Prostate gland (tissue), 2 donors: ENCODE measurements at regions not wholly inside any gene's neighbourhood (a gene's known extent, or its start where the extent isn't known, plus 50 kb on each side); places are given as distances from the start of the nearest gene placed in this dataset.

Experiments used
- POLR2A ChIP-seq: fragments of 450-650 bp; IDR thresholded peaks from one replicate; pipeline ENCODE4 v1.6.1; 2016; ENCODE audit warnings: antibody characterized with exemption, mild to moderate bottlenecking
- TF ChIP-seq, protein P1 (sequence below), 4 experiments: fragments of 200-600 bp in 2 of 4; fragments of 450-650 bp in 2 of 4; sonication (generic) in 2 of 4; IDR thresholded peaks; 1 replicate in 3 of 4; 2 replicates in 1 of 4; pipeline ENCODE4 v1.5.1; 2016 to 2019; ENCODE audit warnings: antibody characterized with exemption in 4 of 4, mild to moderate bottlenecking in 2 of 4, moderate library complexity in 2 of 4

DNA sequence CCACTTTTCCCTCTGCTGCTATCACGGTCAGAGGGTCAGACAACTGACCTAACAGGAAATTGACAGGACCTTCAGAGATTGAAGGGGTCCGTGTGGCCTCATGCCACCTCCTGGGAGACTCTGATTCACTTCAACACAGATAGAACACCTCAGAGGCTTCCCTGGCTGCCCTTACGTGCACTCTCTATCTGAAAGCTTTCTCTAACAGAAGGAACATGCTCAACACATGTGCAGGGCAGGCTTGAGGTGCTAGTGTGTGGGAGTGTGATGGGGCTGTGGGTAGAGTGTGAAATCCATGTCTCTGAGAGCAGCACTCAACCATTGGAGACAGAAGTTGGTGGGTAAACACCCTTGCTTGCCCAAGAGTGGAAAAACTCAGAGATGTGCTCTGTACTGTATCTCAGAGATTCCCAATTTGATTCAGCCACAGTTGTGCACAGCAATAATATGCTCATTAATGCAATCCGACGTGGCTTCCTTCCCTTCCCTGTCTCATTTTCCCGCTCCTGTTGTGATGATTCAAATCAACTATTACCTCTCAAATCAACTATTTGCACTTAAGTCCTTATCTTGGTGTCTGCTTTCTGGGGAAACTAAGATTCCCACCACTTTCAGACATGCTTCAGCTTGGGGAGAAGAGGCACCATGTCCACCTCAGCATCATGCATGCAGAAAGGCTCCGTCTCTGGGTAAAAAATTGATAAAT, 62.0 kb upstream of the MAGEB2 start:
- TF ChIP-seq, protein P1, sequence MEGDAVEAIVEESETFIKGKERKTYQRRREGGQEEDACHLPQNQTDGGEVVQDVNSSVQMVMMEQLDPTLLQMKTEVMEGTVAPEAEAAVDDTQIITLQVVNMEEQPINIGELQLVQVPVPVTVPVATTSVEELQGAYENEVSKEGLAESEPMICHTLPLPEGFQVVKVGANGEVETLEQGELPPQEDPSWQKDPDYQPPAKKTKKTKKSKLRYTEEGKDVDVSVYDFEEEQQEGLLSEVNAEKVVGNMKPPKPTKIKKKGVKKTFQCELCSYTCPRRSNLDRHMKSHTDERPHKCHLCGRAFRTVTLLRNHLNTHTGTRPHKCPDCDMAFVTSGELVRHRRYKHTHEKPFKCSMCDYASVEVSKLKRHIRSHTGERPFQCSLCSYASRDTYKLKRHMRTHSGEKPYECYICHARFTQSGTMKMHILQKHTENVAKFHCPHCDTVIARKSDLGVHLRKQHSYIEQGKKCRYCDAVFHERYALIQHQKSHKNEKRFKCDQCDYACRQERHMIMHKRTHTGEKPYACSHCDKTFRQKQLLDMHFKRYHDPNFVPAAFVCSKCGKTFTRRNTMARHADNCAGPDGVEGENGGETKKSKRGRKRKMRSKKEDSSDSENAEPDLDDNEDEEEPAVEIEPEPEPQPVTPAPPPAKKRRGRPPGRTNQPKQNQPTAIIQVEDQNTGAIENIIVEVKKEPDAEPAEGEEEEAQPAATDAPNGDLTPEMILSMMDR (IDR thresholded peaks at IDR 0.05) = no peak
- no peak for TF ChIP-seq POLR2A
